ENCODE measurements at regions not wholly inside any gene's neighbourhood (a gene's known extent, or its start where the extent isn't known, plus 50 kb on each side); places are given as distances from the start of the nearest gene placed in this dataset.
"Not testable (repeated sequence)": the region's sequence is repeated elsewhere in the genome, so short reads cannot be mapped to it uniquely, and the experiment has no call there.

DNA sequence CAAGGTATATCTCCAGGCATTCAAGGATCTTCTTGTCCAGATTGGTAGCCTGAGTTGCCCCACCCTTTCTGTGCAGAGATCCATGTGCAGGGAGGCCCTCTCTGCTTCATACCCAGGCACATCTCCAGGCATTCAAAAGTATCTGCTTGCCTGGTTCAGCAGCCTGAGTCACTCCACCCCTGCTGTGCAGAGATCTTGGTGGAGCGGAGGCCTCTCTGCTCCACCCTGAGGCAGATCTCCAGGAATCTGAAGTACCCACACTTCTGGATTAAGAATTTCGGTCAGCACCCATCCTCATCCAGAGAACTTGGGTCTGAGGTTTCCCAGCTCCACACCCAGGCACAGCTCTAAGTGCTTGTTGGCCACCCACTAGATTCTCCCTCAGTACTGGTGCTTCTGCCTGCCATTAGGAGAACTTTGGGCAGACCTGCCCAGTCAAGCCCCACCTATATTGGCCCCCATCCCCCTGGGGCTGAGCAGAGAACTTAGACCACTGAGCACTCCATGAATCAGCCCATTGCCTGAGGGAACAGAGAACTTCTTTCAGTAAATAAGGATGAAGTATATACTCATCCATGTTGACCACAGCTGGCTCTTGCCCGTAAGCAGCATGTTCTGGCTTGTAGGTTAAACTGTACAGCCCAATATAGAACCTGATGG, 199.5 kb upstream of the ZCCHC13 start:
- intact Hi-C loops (cut with micrococcal nuclease): no loop called here
- no peak for DNase-seq
- no peak for ATAC-seq

DNA sequence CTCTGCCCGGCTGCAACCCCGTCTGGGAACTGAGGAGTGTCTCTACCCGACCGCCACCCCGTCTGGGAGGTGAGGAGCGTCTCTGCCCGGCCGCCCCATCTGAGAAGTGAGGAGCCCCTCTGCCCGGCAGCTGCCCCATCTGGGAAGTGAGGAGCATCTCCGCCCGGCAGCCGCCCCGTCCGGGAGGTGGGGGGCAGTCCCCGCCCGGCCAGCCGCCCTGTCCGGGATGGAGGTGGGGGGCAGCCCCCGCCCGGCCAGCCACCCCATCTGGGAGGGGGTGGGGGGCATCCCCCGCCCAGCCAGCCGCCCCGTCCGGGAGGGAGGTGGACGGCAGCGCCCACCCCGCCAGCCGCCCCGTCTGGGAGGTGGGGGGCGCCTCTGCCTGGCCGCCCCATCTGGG, 205.6 kb upstream of the ZCCHC13 start:
- DNase-seq; intact Hi-C loops (cut with micrococcal nuclease); ATAC-seq: not testable (repeated sequence)

DNA sequence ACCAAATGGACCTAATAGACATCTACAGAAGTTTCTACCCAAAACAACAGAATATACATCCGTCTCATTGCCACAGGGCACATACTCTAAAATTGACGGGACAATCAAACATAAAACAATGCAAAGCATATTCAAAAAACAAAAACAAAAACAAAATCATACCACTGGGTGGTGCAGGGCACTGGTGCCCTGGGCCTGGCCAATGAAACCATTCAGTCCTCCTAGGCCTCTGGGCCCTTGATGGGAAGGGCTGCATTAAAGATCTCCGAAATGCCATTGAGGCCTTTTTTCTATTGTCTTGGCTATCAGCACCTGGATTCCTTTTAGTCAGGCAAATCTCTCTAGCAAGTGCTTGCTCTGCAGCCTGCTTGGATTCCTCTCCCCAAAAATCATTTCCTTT, 213.9 kb upstream of the ZCCHC13 start:
- intact Hi-C loops (cut with micrococcal nuclease): no loop called here

DNA sequence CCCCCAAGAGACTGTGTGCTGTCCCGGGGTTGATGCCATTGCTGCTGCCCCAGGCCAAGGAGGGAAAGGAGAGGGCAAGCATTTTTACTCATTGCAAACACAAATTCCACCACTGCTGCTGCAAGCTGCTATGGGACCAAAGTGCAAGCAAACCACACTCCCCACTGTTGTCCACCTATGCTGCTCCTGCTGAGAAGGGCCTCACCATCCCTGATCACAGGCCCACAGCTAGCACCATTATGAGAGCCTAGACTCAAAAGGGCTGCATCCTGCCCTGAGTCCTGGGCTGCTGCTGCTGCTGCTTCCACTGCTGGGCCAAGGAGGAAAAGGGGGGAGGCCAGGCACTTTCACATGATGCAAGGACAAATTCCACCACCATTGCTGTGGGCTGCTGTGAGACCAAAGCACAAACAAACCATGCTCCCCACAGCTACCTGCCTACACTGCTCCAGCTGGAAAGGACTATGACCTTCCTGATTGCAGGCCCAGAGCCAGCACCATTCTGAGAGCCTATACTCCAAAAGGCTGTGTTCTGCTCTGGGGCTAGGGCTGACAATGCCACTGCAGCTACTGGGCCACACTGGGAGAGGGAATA, 218.2 kb upstream of the ZCCHC13 start:
- ATAC-seq (no peak), DNase-seq (no peak)
- intact Hi-C loops (cut with micrococcal nuclease): no loop called here

More for the DNA sequence above, 213.9 kb upstream of the ZCCHC13 start:
- no peak for ATAC-seq
- DNase-seq: no peak

DNA sequence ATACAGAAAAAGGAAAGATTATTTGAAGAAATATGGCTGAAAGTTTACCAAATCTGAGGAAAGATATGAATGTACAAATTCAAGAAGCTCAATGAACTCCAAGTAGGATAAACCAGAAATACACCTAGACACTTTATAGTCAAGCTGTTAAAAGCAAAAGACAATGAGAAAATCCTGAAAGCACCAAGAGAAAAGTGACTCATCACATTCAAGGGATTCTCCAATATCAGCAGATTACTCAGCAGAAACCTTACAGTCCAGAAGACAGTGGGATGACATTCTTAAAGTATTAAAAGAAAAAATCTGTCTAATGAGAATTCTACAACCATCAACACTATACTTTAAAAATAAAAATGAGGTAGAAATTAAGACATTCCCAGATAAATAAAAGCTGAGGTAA, 223.8 kb upstream of the ZCCHC13 start:
- ATAC-seq (no peak), DNase-seq (no peak)
- intact Hi-C loops (cut with micrococcal nuclease): no loop called here

DNA sequence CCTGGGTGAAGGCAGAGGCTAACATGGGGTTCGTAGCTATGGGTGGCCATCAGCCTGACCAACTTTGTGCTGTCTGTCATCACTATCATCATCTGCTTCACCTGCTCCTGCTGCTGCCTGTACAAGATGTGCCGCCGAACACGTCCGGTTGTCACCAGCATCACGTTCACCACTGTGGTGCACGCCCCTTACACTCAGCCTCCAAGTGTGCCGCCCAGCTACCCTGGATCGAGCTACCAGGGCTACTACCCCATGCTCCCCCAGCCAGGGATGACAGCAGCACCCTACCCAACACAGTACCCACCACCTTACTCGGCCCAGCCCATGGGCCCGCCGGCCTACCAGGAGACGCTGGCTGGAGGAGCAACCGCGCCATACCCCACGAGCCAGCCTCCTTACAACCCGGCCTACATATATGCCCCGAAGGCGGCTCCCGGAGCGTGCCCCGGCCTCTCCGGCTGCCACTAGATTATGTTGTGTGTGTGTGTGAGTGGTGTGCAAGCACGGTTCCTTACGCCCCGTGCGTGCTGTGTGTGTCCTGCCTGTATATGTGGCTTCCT, 213.4 kb upstream of the XIST start:
- intact Hi-C loops (cut with micrococcal nuclease): no loop called here
- no peak for DNase-seq
- no peak for ATAC-seq

DNA sequence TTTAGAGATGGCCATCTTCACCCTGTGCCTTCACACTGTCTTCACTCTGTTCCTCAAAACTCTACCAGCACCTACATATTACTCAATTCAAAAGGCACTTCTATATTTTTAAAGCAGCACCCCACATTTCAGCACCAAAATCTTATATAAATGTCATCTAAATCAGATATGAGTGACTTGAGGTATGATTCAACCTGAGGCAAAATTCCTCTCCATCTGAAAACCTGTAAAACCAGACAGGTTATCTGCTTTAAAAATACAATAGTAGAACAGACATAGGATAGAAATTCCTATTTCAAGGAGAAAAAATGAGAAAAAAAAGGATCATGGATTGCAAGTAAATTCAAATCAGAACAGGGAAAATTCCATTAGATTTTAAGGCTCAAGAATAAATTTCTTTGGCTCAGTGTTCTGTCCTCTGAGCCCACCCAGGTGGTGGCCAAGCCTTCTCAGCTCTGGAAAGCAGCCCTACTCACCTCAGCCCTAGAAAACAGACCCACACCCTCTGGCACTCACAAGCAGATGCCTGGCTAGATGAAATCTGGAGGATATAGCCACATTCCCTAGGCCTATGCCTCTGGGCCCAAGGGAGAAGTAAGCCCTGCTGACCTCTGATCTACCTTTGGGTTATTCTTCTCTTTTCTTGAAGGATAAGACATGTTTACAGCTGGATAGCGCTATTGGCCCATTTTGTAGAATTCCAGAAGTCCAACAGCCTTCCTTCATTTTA, 211.1 kb upstream of the XIST start:
- intact Hi-C loops (cut with micrococcal nuclease): no loop called here
- ATAC-seq: no peak
- DNase-seq: no peak

DNA sequence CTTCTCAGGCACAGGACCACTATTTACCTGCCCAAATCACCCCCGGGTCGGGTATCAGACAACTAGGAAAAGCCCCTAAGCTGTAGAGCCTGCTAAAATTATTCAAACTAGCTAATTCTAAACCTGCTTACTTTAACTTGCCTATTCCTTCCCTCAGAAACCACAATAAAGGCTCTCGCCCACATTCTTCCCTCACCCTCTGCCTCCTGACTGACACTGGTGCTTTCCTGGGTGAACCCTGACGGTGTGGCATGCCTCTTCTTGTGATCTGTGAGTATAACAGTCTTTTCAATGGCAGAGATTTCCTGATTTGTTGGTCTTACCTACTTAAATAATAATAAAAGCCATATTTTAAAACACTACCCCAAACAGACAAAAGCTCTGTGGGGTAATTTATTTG, 209.4 kb upstream of the XIST start:
- intact Hi-C loops (cut with micrococcal nuclease): no loop called here
- DNase-seq (no peak), ATAC-seq (no peak)

DNA sequence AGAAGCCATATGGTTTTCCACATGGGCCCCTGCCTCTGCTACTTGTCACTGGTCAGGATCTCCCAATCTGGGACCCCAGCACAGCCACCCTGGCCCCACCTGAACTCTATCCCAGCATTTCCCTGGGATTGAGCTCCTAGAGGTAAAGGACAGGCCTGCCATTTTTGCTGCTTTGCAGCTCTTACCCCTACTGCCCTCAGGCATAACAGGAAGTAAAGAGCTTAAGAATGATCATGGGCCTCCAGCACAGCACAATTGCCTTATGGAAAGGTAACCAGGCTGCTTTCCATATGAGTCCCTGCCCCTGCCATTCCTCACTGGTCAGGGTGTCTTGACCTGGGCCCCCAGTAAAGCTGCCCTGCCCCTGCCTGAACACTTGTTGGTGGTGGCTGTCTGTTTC, 196.6 kb upstream of the XIST start:
- no peak for DNase-seq
- intact Hi-C loops (cut with micrococcal nuclease): no loop called here
- ATAC-seq: no peak

DNA sequence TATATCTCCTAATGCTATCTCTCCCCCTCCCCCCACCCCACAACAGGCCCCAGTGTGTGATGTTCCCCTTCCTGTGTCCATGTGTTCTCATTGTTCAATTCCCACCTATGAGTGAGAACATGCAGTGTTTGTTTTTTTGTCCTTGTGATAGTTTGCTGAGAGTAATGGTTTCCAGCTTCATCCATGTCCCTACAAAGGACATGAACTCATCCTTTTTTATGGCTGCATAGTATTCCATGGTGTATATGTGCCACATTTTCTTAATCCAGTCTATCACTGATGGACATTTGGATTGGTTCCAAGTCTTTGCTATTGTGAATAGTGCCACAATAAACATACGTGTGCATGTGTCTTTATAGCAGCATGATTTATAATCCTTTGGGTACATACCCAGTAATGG, 181.6 kb upstream of the XIST start:
- ATAC-seq; intact Hi-C loops (cut with micrococcal nuclease): not testable (repeated sequence)

DNA sequence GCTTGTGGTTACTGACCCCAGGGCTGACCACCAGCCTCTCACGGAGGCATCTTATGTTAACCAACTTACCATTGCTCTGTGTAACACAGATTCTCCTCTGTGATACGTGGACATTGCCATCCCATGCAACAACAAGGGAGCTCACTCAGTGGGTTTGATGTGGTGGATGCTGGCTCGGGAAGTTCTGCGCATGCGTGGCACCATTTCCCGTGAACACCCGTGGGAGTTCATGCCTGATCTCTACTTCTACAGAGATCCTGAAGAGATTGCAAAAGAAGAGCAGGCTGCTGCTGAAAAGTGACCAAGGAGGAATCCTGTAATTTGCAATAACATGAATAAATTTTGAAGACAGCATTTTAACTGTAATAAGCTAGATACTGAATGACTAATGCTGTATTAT, 179.0 kb upstream of the XIST start:
- DNase-seq; ATAC-seq; intact Hi-C loops (cut with micrococcal nuclease): not testable (repeated sequence)

More for the DNA sequence above, 181.6 kb upstream of the XIST start:
- not testable (repeated sequence) for DNase-seq

DNA sequence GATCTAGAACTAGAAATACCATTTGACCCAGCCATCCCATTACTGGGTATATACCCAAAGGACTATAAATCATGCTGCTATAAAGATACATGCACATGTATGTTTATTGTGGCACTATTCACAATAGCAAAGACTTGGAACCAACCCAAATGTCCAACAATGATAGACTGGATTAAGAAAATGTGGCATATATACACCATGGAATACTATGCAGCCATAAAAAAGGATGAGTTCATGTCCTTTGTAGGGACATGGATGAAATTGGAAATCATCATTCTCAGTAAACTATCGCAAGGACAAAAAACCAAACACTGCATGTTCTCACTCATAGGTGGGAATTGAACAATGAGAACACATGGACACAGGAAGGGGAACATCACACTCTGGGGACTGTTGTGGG, 178.3 kb upstream of the XIST start:
- DNase-seq; intact Hi-C loops (cut with micrococcal nuclease); ATAC-seq: not testable (repeated sequence)

DNA sequence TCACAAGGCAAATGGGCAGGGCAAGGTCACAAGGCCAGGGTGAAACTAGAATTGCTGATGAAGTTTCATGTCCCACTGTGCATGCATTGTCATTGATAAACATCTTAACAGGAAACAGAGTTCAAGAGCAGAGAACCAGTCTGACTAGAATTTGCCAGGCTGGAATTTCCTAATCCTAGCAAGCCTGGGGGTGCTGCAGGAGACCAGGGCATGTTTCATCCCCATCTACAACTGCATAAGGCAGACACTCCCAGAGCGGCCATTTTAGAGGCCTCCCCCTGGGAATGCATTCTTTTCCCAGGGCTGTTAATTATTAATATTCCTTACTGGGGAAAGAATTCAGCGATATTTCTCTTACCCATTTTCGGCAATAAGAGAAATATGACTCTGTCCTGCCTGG, 172.6 kb upstream of the XIST start:
- ATAC-seq; intact Hi-C loops (cut with micrococcal nuclease); DNase-seq: not testable (repeated sequence)

DNA sequence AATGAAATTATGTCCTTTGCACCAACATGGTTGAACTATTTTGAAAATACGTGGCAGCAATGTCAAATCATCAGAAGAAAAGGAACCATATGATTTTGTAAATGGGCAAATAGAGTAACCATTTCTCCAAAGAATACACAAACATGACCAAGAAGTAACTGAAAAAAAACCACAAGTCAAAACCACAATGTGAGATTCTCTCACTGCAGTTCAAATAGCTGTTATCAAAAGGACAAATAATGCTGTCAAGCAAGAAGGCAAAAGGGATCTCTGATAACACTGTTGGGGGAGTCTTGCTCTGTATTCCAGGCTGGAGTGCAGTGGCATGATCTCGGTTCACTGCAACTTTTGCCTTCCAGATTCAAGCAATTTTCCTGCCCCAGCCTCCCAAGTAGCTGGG, 170.7 kb upstream of the XIST start:
- no peak for DNase-seq
- ATAC-seq: no peak
- intact Hi-C loops (cut with micrococcal nuclease): no loop called here

DNA sequence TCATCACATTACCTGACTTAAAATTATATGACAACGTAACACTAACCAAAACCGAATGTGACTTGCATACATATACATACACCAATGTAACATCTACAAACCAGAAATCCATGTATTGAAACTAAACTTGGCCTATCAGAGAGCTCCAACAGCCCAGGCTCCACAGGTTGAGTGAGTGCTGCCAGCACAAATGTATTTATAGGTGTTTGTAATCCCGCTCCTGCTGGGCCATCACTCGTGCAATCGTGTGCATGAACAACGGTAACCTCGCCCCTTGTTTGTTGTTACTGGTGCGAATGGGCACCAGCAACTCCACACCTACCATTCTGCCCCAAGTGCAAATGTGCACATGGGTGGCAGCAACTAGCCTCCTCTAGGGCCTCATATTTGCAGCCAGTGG, 165.7 kb upstream of the XIST start:
- DNase-seq: no peak
- no peak for ATAC-seq
- intact Hi-C loops (cut with micrococcal nuclease): loop anchor here (5.0 kb wide), 1 partner anchor 161 kb away; no protein-coding TSS in a partner anchor

DNA sequence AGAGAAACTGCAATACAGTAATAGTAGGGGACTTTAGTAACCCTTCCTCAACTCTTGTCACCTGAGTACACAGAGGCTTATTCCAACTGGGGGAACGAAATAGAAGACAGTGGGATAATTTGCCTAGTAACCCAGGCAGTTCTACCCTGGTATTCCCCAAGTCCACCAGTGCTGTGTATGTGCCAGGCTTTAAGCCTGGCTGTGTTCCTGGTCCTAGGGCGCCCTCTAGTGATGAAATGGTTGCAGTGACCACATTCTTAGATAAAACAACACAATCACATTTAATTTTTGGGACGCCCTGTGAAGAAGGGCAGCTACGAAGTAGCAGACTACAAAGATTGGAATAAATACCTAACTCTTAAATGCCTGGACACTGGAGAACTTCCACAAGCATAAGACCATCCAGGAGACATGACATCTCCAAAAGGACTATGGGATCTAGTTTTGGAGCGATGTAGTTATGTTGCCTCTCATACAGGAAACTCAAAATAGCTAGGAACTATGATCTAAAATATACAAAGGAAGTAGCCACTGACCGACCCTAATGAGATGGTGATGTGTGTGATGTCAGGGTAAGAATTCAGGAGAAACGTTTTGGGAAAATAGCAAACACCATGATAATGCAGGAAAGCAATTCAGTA, 163.0 kb upstream of the XIST start:
- ATAC-seq: peak; percentile 62
- peak; percentile 28 for DNase-seq
- intact Hi-C loops (cut with micrococcal nuclease): loop anchor here (5.0 kb wide), 1 partner anchor 158 kb away; no protein-coding TSS in a partner anchor

DNA sequence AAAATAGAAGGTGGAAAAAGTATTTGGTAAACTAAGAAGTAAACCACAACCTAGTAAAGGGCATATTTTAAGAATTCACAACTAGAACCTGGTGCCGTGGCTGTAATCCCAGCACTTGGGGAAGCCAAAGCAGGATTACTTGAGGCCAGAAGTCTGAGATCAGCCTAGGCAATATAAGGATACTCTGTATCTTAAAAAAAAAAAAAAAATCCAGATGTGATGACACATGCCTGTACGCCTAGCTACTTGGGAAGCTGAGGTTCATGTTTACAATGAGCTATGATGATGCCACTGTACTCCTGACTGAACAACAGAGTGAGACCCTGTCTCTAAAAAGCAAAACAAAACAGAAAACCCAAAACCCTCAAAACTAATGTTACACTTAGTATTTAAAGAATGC, 156.5 kb upstream of the XIST start:
- intact Hi-C loops (cut with micrococcal nuclease): no loop called here
- ATAC-seq (no peak), DNase-seq (no peak)

DNA sequence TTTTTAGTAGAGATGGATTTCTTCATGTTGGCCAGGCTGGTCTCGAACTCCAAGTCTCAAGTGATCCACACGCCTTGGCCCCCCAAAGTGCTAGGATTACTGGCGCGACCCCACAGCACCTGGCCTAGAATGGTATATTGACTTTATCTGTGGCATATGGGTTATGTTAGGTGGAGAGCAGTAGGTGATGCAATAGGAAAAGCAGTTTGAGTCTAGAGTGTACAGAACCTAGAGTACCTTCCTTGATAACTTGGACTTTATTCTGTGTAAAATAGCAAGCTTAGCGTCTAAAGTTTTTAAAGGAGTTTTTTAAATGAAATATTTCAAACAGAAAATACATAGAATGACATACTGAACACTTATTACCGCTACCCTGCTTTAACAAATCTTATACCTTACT, 139.5 kb upstream of the XIST start:
- intact Hi-C loops (cut with micrococcal nuclease): no loop called here
- no peak for DNase-seq

DNA sequence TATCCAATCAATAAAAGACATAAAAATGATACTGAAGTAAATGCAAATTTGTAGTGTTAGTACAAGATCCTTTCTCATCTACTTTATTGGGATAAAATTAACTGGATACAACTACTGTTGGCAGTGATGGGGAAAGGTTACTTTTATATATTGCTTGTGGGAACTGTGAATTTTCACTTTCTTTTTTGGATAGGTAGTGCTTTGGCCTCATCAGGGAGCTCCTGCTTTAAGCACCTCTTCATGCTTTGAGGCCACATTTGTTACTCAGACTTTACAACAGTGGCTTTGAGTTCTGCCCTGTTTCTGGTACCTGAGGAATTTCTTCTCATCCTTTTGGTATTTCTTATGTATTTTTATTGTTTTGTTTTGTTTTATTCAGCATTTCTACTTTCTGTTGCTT, 134.7 kb upstream of the XIST start:
- intact Hi-C loops (cut with micrococcal nuclease): no loop called here
- DNase-seq (no peak), ATAC-seq (no peak)

More for the DNA sequence above, 139.5 kb upstream of the XIST start:
- no peak for ATAC-seq

Measured in left ventricle myocardium superior (tissue), 1 donor.